Right atrium auricular region (tissue), 2 donors: ENCODE measurements at regions not wholly inside any gene's neighbourhood (a gene's known extent, or its start where the extent isn't known, plus 50 kb on each side); places are given as distances from the start of the nearest gene placed in this dataset.

ENCODE experiments used
- DNase-seq: peaks from one replicate; pipeline ENCODE4 v3.0.0-alpha.2; 2019; ENCODE audit warnings: low spot score
- H3K27ac ChIP-seq, 2 donors: fragments of 200-600 bp; sonication (generic); 1 replicate in 1 of 2; 2 replicates in 1 of 2; pipeline ENCODE4 v1.5.1; 2016 to 2019
- H3K27me3 ChIP-seq, 2 donors: fragments of 200-600 bp; sonication (generic); one replicate each; pipeline versions ENCODE4 v1.5.1 to v1.6.0; 2017 to 2019
- H3K36me3 ChIP-seq: fragments of 200-600 bp; sonication (generic); one replicate; pipeline ENCODE4 v1.5.1; 2016
- H3K4me1 ChIP-seq, 2 donors: fragments of 200-600 bp; sonication (generic); one replicate each; pipeline versions ENCODE4 v1.5.1 to v1.6.0; 2017 to 2019
- H3K4me3 ChIP-seq, 2 donors: fragments of 200-600 bp; sonication (generic); 1 replicate in 1 of 2; 2 replicates in 1 of 2; pipeline ENCODE4 v1.5.1; 2017 to 2019; ENCODE audit warnings: mild to moderate bottlenecking in 1 of 2, moderate library complexity in 1 of 2
- H3K9me3 ChIP-seq, 2 donors: fragments of 200-600 bp; sonication (generic); one replicate each; pipeline ENCODE4 v1.5.1; 2019
- TF ChIP-seq, protein P1 (sequence below), 2 donors: fragments of 200-600 bp; sonication (generic); IDR thresholded peaks; one replicate each; pipeline ENCODE4 v1.5.1; 2019; ENCODE audit warnings: antibody characterized with exemption in 2 of 2

DNA sequence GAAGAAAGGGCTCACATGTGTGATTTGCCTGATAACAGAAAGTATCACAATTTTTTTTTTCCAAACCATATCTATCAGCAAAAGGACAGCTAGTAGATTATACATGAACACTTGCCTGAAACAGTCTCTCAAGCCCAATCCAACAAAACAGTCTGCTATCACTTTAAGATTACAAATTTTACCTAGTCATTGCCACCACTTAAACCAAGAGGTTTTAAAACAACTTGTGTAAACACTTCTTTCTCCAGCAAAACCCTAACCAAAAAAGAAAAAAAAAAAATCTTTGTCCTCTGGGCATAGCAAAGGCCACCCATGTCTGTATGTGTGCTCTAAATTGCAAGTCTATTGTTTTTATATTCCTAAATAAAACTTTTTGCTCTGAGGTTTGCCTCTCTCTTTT is 1568.4 kb downstream of the GRIK2 start:
- DNase-seq = no peak
- no peaks in the 10 kb centered on the region for H3K4me1 ChIP-seq

DNA sequence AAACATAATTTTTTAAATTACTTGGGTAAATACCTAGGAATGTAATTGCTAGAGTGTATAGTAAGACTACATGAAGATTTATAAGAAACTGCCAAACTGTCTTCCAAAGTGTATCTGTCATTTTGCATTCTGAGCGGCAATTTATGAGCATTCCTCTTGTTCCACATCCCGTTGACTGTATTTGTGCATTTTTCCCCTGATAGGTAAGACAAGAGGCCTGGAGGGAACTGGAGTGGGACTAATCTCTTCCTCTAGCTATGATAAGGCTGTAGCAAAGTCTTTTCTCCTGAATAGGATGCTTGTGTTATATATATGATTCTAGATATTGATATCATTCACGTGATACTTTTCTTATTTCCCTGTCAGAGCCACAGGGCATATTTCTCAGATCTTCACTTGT is 1557.5 kb downstream of the GRIK2 start:
- no peak overlapping the region for H3K27ac ChIP-seq
- no peak overlapping the region for H3K4me3 ChIP-seq
- no peaks in the 10 kb centered on the region for H3K27me3 ChIP-seq
- no peaks in the 10 kb centered on the region for H3K9me3 ChIP-seq
- H3K36me3 ChIP-seq = no peaks in the 10 kb centered on the region
- TF ChIP-seq, protein P1, sequence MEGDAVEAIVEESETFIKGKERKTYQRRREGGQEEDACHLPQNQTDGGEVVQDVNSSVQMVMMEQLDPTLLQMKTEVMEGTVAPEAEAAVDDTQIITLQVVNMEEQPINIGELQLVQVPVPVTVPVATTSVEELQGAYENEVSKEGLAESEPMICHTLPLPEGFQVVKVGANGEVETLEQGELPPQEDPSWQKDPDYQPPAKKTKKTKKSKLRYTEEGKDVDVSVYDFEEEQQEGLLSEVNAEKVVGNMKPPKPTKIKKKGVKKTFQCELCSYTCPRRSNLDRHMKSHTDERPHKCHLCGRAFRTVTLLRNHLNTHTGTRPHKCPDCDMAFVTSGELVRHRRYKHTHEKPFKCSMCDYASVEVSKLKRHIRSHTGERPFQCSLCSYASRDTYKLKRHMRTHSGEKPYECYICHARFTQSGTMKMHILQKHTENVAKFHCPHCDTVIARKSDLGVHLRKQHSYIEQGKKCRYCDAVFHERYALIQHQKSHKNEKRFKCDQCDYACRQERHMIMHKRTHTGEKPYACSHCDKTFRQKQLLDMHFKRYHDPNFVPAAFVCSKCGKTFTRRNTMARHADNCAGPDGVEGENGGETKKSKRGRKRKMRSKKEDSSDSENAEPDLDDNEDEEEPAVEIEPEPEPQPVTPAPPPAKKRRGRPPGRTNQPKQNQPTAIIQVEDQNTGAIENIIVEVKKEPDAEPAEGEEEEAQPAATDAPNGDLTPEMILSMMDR (IDR thresholded peaks at IDR 0.05) = no peak
- DNase-seq = no peak
- H3K4me1 ChIP-seq = no peaks in the 10 kb centered on the region

More for the DNA sequence above, 1568.4 kb downstream of the GRIK2 start:
- Histone ChIP-seq H3K27me3 (no peaks in the 10 kb centered on the region), H3K9me3 (no peaks in the 10 kb centered on the region), H3K36me3 (no peaks in the 10 kb centered on the region), H3K4me3 (no peak overlapping the region), H3K27ac (no peak overlapping the region)
- TF ChIP-seq, protein P1 (IDR thresholded peaks at IDR 0.05) = no peak

GRCh38 chr6:102944475-102944874 is 1551.0 kb downstream of the GRIK2 start:
- Histone ChIP-seq H3K27ac (no peak overlapping the region), H3K4me1 (no peaks in the 10 kb centered on the region), H3K4me3 (no peak overlapping the region), H3K36me3 (no peaks in the 10 kb centered on the region), H3K9me3 (no peaks in the 10 kb centered on the region), H3K27me3 (no peaks in the 10 kb centered on the region)
- TF ChIP-seq, protein P1 (IDR thresholded peaks at IDR 0.05) = no peak
- DNase-seq = no peak

DNA sequence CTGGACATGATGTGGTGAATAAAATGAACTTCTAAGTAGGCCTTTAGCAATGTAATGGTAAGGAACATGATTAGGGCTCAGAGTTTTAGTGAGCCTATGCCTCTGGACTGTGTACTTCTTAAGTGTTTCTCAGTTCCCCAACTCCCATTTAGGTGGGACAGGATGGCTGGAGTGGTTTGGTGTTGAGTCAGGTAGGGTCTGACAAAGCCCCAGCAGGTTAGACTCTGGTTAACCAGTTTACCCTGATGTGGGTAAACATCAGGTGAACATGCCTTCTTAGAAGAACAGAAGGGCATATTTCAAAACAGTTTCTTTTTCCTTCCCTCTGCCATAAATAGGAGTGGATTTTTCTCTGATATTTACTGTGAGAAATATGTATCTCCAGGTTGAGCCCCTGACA is 1548.7 kb downstream of the GRIK2 start:
- H3K27me3 ChIP-seq = no peaks in the 10 kb centered on the region
- H3K36me3 ChIP-seq = no peaks in the 10 kb centered on the region
- no peak for DNase-seq
- TF ChIP-seq, protein P1 (IDR thresholded peaks at IDR 0.05) = no peak
- H3K27ac ChIP-seq = no peak overlapping the region
- H3K4me1 ChIP-seq = no peaks in the 10 kb centered on the region
- H3K9me3 ChIP-seq = peaks cover 0 to 3% of the 10 kb centered on the region in 2 donors
- no peak overlapping the region for H3K4me3 ChIP-seq

DNA sequence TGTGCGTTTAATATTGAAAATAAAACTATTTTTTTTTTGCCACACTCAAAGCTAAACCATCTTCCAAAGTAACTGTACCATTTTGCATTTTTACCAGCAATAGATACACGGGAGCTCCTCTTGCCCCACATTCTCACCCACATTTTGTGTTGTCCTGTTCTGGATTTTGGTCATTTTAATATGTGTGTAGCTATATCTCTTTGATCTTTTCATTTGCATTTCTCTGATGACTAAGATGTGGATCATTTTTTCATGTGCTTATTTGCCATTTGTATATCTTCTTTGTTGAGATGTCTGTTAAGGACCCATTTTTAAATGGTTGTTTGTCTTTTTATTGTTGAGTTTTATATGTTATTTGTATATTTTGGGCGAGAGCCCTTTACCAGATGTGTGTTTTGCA is 1543.5 kb downstream of the GRIK2 start:
- TF ChIP-seq, protein P1 (IDR thresholded peaks at IDR 0.05) = no peak
- Histone ChIP-seq H3K4me1 (no peaks in the 10 kb centered on the region), H3K9me3 (peaks cover 0 to 3% of the 10 kb centered on the region in 2 donors), H3K36me3 (no peaks in the 10 kb centered on the region), H3K4me3 (no peak overlapping the region), H3K27me3 (no peaks in the 10 kb centered on the region), H3K27ac (no peak overlapping the region)
- no peak for DNase-seq

GRCh38 chr6:102928109-102928508 is 1534.6 kb downstream of the GRIK2 start:
- Histone ChIP-seq H3K9me3 (no peaks in the 10 kb centered on the region), H3K36me3 (no peaks in the 10 kb centered on the region), H3K27me3 (no peaks in the 10 kb centered on the region), H3K4me1 (no peaks in the 10 kb centered on the region), H3K4me3 (no peak overlapping the region), H3K27ac (no peak overlapping the region)
- DNase-seq = no peak
- TF ChIP-seq, protein P1 (IDR thresholded peaks at IDR 0.05) = no peak
